Thyroid gland (tissue), 4 donors: ENCODE measurements at regions not wholly inside any gene's neighbourhood (a gene's known extent, or its start where the extent isn't known, plus 50 kb on each side); places are given as distances from the start of the nearest gene placed in this dataset.

Experiments used
- DNase-seq, 2 donors: peaks; one replicate each; pipeline ENCODE4 v3.0.0-alpha.2; 2019
- H3K27ac ChIP-seq, 3 donors: fragments of 200-600 bp; sonication (generic); 1 replicate in 2 of 3; 2 replicates in 1 of 3; pipeline ENCODE4 v1.5.1; 2016 to 2019; ENCODE audit warnings: mild to moderate bottlenecking in 1 of 3, moderate library complexity in 1 of 3
- H3K27me3 ChIP-seq: fragments of 200-600 bp; sonication (generic); one replicate; pipeline ENCODE4 v1.5.1; 2019
- H3K36me3 ChIP-seq, 2 donors: fragments of 200-600 bp; sonication (generic); one replicate each; pipeline ENCODE4 v1.5.1; 2016 to 2019
- H3K4me1 ChIP-seq, 2 donors: fragments of 200-600 bp; sonication (generic); one replicate each; pipeline ENCODE4 v1.5.1; 2017 to 2019
- H3K4me3 ChIP-seq, 3 donors: fragments of 200-600 bp; sonication (generic); replicated peaks in 1 of 3; 1 replicate in 2 of 3; 2 replicates in 1 of 3; pipeline ENCODE4 v1.5.1; 2016; ENCODE audit warnings: mild to moderate bottlenecking in 1 of 3
- H3K9me3 ChIP-seq: fragments of 200-600 bp; sonication (generic); one replicate; pipeline ENCODE4 v1.5.1; 2017
- POLR2A ChIP-seq, 2 donors: fragments of 450-650 bp; IDR thresholded peaks; one replicate each; pipeline ENCODE4 v1.6.1; 2017; ENCODE audit warnings: antibody characterized with exemption in 2 of 2, mild to moderate bottlenecking in 2 of 2, moderate library complexity in 1 of 2
- WGBS, 2 donors: methylation state at CpG; one replicate each; pipeline ENCODE4 v1.1.5; 2017; 5-methylcytosine and 5-hydroxymethylcytosine counted together
- intact Hi-C: fragments of 100-400 bp; cut with DNase I; formaldehyde crosslinking; loops from one replicate; pipeline ENCODE4 v1.15.1; 2023
- TF ChIP-seq, protein P1 (sequence below), 6 experiments: fragments of 200-600 bp in 3 of 6; fragments of 450-650 bp in 3 of 6; sonication (generic) in 3 of 6; IDR thresholded peaks; one replicate each; pipeline ENCODE4 v1.5.1; 2016 to 2019; ENCODE audit warnings: antibody characterized with exemption in 6 of 6, mild to moderate bottlenecking in 2 of 6, inconsistent platforms in 1 of 6, moderate library complexity in 1 of 6

DNA sequence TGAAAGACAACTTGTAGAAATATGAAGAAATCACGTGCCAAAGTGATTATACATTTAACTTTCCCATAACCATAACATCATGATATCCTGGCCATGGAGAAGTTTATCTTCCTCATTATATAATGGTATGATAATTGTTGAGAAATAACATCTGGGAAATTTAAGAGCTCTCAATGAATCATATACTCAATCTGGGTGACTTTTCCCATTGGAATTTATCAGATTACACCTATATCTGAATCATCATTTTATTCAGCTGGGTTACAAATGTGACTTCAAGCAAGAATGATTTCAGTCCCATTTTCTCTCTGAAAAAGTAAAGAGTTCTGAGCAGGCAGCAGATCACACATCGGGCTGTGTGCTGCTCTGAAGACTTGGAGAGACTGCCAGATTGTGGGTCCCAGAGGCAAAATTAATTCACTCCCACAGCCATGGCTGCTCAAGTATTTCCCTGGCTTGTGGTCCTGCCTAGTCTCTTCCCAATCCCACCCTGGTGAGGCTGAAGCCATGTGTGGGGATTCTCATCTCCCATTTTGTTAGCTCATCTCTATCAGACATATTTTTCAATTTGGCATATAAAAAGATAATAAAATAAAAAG, 278.0 kb downstream of the MRPL39 start:
- intact Hi-C loops = no loop called here
- H3K36me3 ChIP-seq = no peaks in the 10 kb centered on the region
- 38 to 65% methylated on average over 2 of the region's 2 CpGs for WGBS, 2 donors

DNA sequence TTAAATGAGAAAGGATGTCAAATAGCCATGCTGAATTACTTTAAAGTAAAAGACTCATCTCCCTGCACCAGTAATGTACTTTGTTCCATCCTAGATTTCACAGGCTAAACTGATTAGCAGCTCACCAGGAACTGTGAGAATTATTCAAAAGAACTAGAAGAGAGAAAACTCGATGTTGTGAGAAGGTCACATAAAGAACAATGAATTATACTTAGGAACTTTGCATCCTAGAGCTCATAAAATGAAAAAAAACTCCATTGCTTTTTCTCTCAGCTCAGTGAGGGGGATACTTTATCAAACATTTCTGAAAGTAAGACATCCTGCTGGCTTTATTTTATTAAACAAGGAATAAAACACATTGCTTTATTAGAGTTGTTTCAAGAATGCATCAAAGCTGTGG, 278.5 kb downstream of the MRPL39 start:
- no peak for DNase-seq
- 19 to 25% methylated on average over 1 of the region's 1 CpG for WGBS, 2 donors
- intact Hi-C loops = no loop called here
- no peaks in the 10 kb centered on the region for H3K4me1 ChIP-seq
- TF ChIP-seq POLR2A (IDR thresholded peaks at IDR 0.05) = no peak
- TF ChIP-seq, protein P1, sequence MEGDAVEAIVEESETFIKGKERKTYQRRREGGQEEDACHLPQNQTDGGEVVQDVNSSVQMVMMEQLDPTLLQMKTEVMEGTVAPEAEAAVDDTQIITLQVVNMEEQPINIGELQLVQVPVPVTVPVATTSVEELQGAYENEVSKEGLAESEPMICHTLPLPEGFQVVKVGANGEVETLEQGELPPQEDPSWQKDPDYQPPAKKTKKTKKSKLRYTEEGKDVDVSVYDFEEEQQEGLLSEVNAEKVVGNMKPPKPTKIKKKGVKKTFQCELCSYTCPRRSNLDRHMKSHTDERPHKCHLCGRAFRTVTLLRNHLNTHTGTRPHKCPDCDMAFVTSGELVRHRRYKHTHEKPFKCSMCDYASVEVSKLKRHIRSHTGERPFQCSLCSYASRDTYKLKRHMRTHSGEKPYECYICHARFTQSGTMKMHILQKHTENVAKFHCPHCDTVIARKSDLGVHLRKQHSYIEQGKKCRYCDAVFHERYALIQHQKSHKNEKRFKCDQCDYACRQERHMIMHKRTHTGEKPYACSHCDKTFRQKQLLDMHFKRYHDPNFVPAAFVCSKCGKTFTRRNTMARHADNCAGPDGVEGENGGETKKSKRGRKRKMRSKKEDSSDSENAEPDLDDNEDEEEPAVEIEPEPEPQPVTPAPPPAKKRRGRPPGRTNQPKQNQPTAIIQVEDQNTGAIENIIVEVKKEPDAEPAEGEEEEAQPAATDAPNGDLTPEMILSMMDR (IDR thresholded peaks at IDR 0.05) = no peak
- no peak overlapping the region for H3K27ac ChIP-seq
- H3K36me3 ChIP-seq = no peaks in the 10 kb centered on the region
- no peak overlapping the region for H3K4me3 ChIP-seq
- no peaks in the 10 kb centered on the region for H3K9me3 ChIP-seq
- H3K27me3 ChIP-seq = no peaks in the 10 kb centered on the region

More for the DNA sequence above, 278.0 kb downstream of the MRPL39 start:
- TF ChIP-seq POLR2A (IDR thresholded peaks at IDR 0.05) = no peak
- TF ChIP-seq, protein P1 (IDR thresholded peaks at IDR 0.05) = no peak
- Histone ChIP-seq H3K9me3 (no peaks in the 10 kb centered on the region), H3K4me1 (no peaks in the 10 kb centered on the region), H3K27ac (no peak overlapping the region), H3K27me3 (no peaks in the 10 kb centered on the region), H3K4me3 (no peak overlapping the region)
- no peak for DNase-seq

DNA sequence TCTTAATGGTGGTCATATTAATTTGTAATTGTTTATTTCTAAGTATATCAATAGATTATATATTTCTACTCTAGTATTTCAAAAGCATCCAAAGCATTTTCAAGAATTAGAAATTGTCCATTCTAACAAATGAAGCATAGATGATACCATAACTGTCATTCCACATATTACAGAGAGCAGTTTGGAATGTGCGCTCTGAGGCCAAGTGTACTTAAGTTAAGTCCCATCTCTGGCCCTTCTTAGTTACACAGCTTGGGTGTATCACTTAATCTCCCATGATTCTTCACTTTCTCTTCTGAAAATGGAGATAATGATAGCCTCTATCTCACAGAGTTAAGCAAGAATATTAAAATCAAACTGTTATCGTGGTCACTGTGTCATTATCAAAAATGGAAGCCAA, 281.1 kb downstream of the MRPL39 start:
- 85 to 86% methylated on average over 2 of the region's 2 CpGs for WGBS, 2 donors
- Histone ChIP-seq H3K36me3 (no peaks in the 10 kb centered on the region), H3K4me1 (no peaks in the 10 kb centered on the region), H3K27ac (no peak overlapping the region), H3K4me3 (no peak overlapping the region), H3K9me3 (no peaks in the 10 kb centered on the region), H3K27me3 (no peaks in the 10 kb centered on the region)
- intact Hi-C loops = no loop called here
- no peak for DNase-seq
- TF ChIP-seq, protein P1 (IDR thresholded peaks at IDR 0.05) = no peak
- no peak for TF ChIP-seq POLR2A (IDR thresholded peaks at IDR 0.05)

DNA sequence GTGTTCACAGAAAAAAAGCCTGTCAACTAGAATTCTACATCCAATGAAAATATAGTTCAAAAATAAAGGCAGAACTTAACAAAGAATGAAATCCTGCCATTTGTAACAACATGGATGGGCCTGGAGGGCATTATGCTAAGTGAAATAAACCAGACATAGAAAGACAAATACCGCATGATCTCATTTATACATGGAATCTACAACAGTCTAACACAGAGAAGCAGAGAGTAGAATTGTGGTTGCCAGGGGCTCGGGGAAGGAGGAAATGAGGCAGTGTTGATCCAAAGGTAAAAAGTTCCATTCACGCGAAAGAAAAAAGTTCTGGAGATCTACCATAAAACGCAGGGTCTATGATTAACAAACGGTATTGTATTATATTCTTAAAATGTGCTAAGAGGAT, 282.6 kb downstream of the MRPL39 start:
- no peaks in the 10 kb centered on the region for H3K36me3 ChIP-seq
- H3K4me1 ChIP-seq = no peaks in the 10 kb centered on the region
- 82 to 86% methylated on average over 6 of the region's 6 CpGs for WGBS, 2 donors
- H3K27ac ChIP-seq = no peak overlapping the region
- TF ChIP-seq POLR2A (IDR thresholded peaks at IDR 0.05) = no peak
- TF ChIP-seq, protein P1 (IDR thresholded peaks at IDR 0.05) = no peak
- H3K4me3 ChIP-seq = no peak overlapping the region
- no peaks in the 10 kb centered on the region for H3K27me3 ChIP-seq
- H3K9me3 ChIP-seq = no peaks in the 10 kb centered on the region
- intact Hi-C loops = no loop called here
- DNase-seq = no peak

DNA sequence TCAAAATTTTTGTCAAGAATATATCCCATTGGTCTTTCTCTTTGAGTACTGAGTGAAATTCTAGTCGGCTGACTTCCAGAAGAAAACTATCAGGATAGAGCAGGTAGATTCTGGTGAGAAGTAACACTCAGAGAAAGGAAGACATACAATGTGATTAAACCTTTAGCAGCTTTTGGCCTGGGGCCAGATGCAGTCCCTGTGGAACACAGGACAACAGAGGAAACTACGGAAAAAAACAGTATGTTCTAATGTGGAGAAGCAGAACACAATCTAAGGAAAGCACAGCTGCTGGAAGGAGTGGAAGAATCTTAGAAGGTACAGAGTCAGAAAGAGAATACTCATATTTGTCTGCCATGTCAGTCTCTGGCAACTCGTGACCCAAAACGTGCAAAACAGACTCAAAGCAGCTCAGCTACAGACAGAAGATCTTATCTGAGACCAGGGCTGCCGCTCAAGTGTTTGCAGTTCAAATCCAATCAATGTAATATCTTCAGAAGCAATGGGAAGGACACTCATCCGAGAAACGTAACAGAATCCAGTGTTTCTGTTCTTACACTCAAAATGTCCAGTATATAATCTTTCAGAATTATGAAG, 283.8 kb downstream of the MRPL39 start:
- no peak overlapping the region for H3K4me3 ChIP-seq
- H3K27me3 ChIP-seq = no peaks in the 10 kb centered on the region
- H3K9me3 ChIP-seq = no peaks in the 10 kb centered on the region
- no peak overlapping the region for H3K27ac ChIP-seq
- intact Hi-C loops = no loop called here
- no peak for DNase-seq
- 53 to 71% methylated on average over 7 of the region's 7 CpGs for WGBS, 2 donors
- TF ChIP-seq, protein P1 (IDR thresholded peaks at IDR 0.05) = no peak
- no peak for TF ChIP-seq POLR2A (IDR thresholded peaks at IDR 0.05)
- no peaks in the 10 kb centered on the region for H3K36me3 ChIP-seq
- H3K4me1 ChIP-seq = no peaks in the 10 kb centered on the region
